Daoy (cell line): ENCODE measurements at regions not wholly inside any gene's neighbourhood (a gene's known extent, or its start where the extent isn't known, plus 50 kb on each side); places are given as distances from the start of the nearest gene placed in this dataset.
A peak's percentile ranks its signal among the peaks of the same experiment; 100 is the strongest.
"Not testable (repeated sequence)": the region's sequence is repeated elsewhere in the genome, so short reads cannot be mapped to it uniquely, and the experiment has no call there.

Experiments
- DNase-seq: peaks from one replicate; pipeline ENCODE4 v3.0.0-alpha.2; 2015; ENCODE audit warnings: low read depth

- no peak for DNase-seq
These were observed 167.8 kb downstream of the ALG10 start for GRCh38 chr12:34190054-34190453.

- no peak for DNase-seq
These were observed 176.6 kb downstream of the ALG10 start for GRCh38 chr12:34198924-34199323.

- DNase-seq: no peak
These were observed 181.7 kb downstream of the ALG10 start for GRCh38 chr12:34203866-34204620.

- no peak for DNase-seq
These were observed 182.6 kb downstream of the ALG10 start for GRCh38 chr12:34204830-34205285.

GRCh38 chr12:34205401-34205800 lies 183.1 kb downstream of the ALG10 start:
- no peak for DNase-seq

GRCh38 chr12:34206061-34206785 lies 183.9 kb downstream of the ALG10 start:
- DNase-seq: no peak

GRCh38 chr12:34207858-34208257 lies 185.6 kb downstream of the ALG10 start:
- no peak for DNase-seq

- no peak for DNase-seq
These were observed 186.3 kb downstream of the ALG10 start for GRCh38 chr12:34208331-34209258.

GRCh38 chr12:34209259-34209835 lies 187.1 kb downstream of the ALG10 start:
- DNase-seq: no peak

- no peak for DNase-seq
These were observed 187.9 kb downstream of the ALG10 start for GRCh38 chr12:34210183-34210582.

GRCh38 chr12:34210689-34211530 lies 188.6 kb downstream of the ALG10 start:
- DNase-seq: no peak

- DNase-seq: no peak
These were observed 190.4 kb downstream of the ALG10 start for GRCh38 chr12:34212651-34213050.

- no peak for DNase-seq
These were observed 191.7 kb downstream of the ALG10 start for GRCh38 chr12:34214011-34214410.

- no peak for DNase-seq
These were observed 193.1 kb downstream of the ALG10 start for GRCh38 chr12:34215213-34215892.

GRCh38 chr12:34215893-34216285 lies 193.6 kb downstream of the ALG10 start:
- DNase-seq: no peak

GRCh38 chr12:34217660-34218059 lies 195.4 kb downstream of the ALG10 start:
- no peak for DNase-seq

- peak; percentile 75 for DNase-seq
These were observed 196.1 kb downstream of the ALG10 start for GRCh38 chr12:34218193-34219045.

GRCh38 chr12:34219046-34219770 lies 196.9 kb downstream of the ALG10 start:
- no peak for DNase-seq

GRCh38 chr12:34220079-34220478 lies 197.8 kb downstream of the ALG10 start:
- not testable (repeated sequence) for DNase-seq
